Vagina (tissue), 2 donors: ENCODE measurements at regions not wholly inside any gene's neighbourhood (a gene's known extent, or its start where the extent isn't known, plus 50 kb on each side); places are given as distances from the start of the nearest gene placed in this dataset.

ENCODE experiments used
- POLR2A ChIP-seq, 2 donors: fragments of 450-650 bp; IDR thresholded peaks; one replicate each; pipeline ENCODE4 v1.6.1; 2017; ENCODE audit warnings: antibody characterized with exemption in 2 of 2, mild to moderate bottlenecking in 2 of 2, moderate library complexity in 2 of 2
- POLR2AphosphoS5 ChIP-seq, 2 donors: sonication (generic); formaldehyde crosslinking; IDR thresholded peaks; one replicate each; pipeline ENCODE4 v1.9.0; 2017; ENCODE audit warnings: antibody characterized with exemption in 2 of 2, mild to moderate bottlenecking in 2 of 2, low read depth in 1 of 2; ENCODE audit not compliant: insufficient read depth in 1 of 2
- TF ChIP-seq, protein P1 (sequence below), 3 experiments: fragments of 450-650 bp in 2 of 3; fragments of 200-600 bp in 1 of 3; sonication (generic) in 1 of 3; IDR thresholded peaks; one replicate each; pipeline ENCODE4 v1.5.1; 2017 to 2019; ENCODE audit warnings: antibody characterized with exemption in 3 of 3, mild to moderate bottlenecking in 2 of 3, moderate library complexity in 2 of 3

DNA sequence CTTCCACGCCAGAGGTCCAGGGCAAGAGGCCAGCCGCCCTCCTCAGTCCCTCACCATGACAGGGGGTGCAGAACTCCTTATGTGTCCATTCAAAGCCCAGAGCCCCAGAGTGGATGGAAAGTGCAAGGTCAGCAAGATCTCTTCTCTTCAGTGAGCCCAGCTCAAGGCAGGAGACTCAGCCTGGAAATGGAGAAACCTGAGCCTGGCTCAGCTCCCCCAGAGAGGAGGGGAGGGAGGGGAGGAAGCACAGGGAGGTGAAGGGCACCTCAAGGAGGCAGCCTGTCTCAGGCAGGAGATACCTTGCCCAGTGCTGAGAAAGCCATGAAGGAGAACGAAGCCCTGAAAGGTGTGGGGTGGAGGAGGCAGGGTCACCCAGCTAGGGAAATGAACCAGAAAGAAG lies 121.8 kb upstream of the PJA1 start:
- TF ChIP-seq, protein P1, sequence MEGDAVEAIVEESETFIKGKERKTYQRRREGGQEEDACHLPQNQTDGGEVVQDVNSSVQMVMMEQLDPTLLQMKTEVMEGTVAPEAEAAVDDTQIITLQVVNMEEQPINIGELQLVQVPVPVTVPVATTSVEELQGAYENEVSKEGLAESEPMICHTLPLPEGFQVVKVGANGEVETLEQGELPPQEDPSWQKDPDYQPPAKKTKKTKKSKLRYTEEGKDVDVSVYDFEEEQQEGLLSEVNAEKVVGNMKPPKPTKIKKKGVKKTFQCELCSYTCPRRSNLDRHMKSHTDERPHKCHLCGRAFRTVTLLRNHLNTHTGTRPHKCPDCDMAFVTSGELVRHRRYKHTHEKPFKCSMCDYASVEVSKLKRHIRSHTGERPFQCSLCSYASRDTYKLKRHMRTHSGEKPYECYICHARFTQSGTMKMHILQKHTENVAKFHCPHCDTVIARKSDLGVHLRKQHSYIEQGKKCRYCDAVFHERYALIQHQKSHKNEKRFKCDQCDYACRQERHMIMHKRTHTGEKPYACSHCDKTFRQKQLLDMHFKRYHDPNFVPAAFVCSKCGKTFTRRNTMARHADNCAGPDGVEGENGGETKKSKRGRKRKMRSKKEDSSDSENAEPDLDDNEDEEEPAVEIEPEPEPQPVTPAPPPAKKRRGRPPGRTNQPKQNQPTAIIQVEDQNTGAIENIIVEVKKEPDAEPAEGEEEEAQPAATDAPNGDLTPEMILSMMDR (IDR thresholded peaks at IDR 0.05): no peak
- TF ChIP-seq POLR2A (IDR thresholded peaks at IDR 0.05) (no peak), POLR2AphosphoS5 (IDR thresholded peaks at IDR 0.05; ENCODE audit: insufficient read depth in 1 of 2, low read depth in 1 of 2) (no peak)
